ENCODE measurements at regions not wholly inside any gene's neighbourhood (a gene's known extent, or its start where the extent isn't known, plus 50 kb on each side); places are given as distances from the start of the nearest gene placed in this dataset.
"Not testable (repeated sequence)": the region's sequence is repeated elsewhere in the genome, so short reads cannot be mapped to it uniquely, and the experiment has no call there.

- not testable (repeated sequence) for ATAC-seq
Measured at GRCh38 chr21:28581311-28581731, 411.4 kb downstream of the LTN1 start.

- ATAC-seq = no peak
Measured at GRCh38 chr21:28580585-28580984, 412.1 kb downstream of the LTN1 start.

- no peak for ATAC-seq
Measured at GRCh38 chr21:28579986-28580550, 412.6 kb downstream of the LTN1 start.

- ATAC-seq = no peak
Measured at GRCh38 chr21:28568692-28569091, 424.0 kb downstream of the LTN1 start.

GRCh38 chr21:28563933-28564332 is 428.7 kb downstream of the LTN1 start:
- ATAC-seq = not testable (repeated sequence)

GRCh38 chr21:28561772-28562171 is 430.9 kb downstream of the LTN1 start:
- no peak for ATAC-seq

- no peak for ATAC-seq
Measured at GRCh38 chr21:28554660-28555475, 437.8 kb downstream of the LTN1 start.

- ATAC-seq = no peak
Measured at GRCh38 chr21:28550057-28550825, 442.4 kb downstream of the LTN1 start.

- ATAC-seq = no peak
Measured at GRCh38 chr21:28548291-28548690, 444.4 kb downstream of the LTN1 start.

- no peak for ATAC-seq
Measured at GRCh38 chr21:28547766-28548165, 444.9 kb downstream of the LTN1 start.

- ATAC-seq = no peak
Measured at GRCh38 chr21:28543975-28544374, 448.7 kb downstream of the LTN1 start.

- no peak for ATAC-seq
Measured at GRCh38 chr21:28541371-28542112, 451.1 kb downstream of the LTN1 start.

GRCh38 chr21:28540514-28540913 is 452.2 kb downstream of the LTN1 start:
- ATAC-seq = no peak

- ATAC-seq = no peak
Measured at GRCh38 chr21:28539623-28539988, 453.1 kb downstream of the LTN1 start.

- ATAC-seq = no peak
Measured at GRCh38 chr21:28538987-28539622, 453.6 kb downstream of the LTN1 start.

- no peak for ATAC-seq
Measured at GRCh38 chr21:28537371-28538079, 455.2 kb downstream of the LTN1 start.

- no peak for ATAC-seq
Measured at GRCh38 chr21:28532446-28532845, 460.2 kb downstream of the LTN1 start.

GRCh38 chr21:28523367-28523766 is 469.3 kb downstream of the LTN1 start:
- no peak for ATAC-seq

- ATAC-seq = peak; percentile 32
Measured at GRCh38 chr21:28522014-28522799, 470.5 kb downstream of the LTN1 start.

GRCh38 chr21:28518630-28519029 is 474.0 kb downstream of the LTN1 start:
- ATAC-seq = no peak

Data from esophagus mucosa (tissue), 1 donor.